GM19043 (cell line): ENCODE measurements at regions not wholly inside any gene's neighbourhood (a gene's known extent, or its start where the extent isn't known, plus 50 kb on each side); places are given as distances from the start of the nearest gene placed in this dataset.

ENCODE experiments used
- ATAC-seq: cut with Tn5 transposase; IDR thresholded peaks from one replicate; pipeline ENCODE4 v1.9.1; 2021; ENCODE audit warnings: low read depth; ENCODE audit not compliant: unreplicated experiment

- peak; percentile 75 for ATAC-seq
These were observed 59.4 kb upstream of the XYLT1 start for GRCh38 chr16:17529982-17530760.

GRCh38 chr16:17526956-17527937, 56.5 kb upstream of the XYLT1 start:
- ATAC-seq, result no peak

- no peak for ATAC-seq
These were observed 53.9 kb upstream of the XYLT1 start for GRCh38 chr16:17524656-17525055.

- no peak for ATAC-seq
These were observed 49.8 kb upstream of the XYLT1 start for GRCh38 chr16:17520561-17520960.
